Body of pancreas (tissue), 4 donors: ENCODE measurements at regions not wholly inside any gene's neighbourhood (a gene's known extent, or its start where the extent isn't known, plus 50 kb on each side); places are given as distances from the start of the nearest gene placed in this dataset.

Source experiments
- CTCF ChIP-seq, 7 experiments: fragments of 450-650 bp in 4 of 7; fragments of 200-600 bp in 3 of 7; sonication (generic) in 3 of 7; IDR thresholded peaks; one replicate each; pipeline ENCODE4 v1.5.1; 2016 to 2019; ENCODE audit warnings: antibody characterized with exemption in 7 of 7
- POLR2A ChIP-seq, 3 donors: fragments of 450-650 bp; IDR thresholded peaks; one replicate each; pipeline ENCODE4 v1.6.1; 2016; ENCODE audit warnings: antibody characterized with exemption in 3 of 3, mild to moderate bottlenecking in 2 of 3

DNA sequence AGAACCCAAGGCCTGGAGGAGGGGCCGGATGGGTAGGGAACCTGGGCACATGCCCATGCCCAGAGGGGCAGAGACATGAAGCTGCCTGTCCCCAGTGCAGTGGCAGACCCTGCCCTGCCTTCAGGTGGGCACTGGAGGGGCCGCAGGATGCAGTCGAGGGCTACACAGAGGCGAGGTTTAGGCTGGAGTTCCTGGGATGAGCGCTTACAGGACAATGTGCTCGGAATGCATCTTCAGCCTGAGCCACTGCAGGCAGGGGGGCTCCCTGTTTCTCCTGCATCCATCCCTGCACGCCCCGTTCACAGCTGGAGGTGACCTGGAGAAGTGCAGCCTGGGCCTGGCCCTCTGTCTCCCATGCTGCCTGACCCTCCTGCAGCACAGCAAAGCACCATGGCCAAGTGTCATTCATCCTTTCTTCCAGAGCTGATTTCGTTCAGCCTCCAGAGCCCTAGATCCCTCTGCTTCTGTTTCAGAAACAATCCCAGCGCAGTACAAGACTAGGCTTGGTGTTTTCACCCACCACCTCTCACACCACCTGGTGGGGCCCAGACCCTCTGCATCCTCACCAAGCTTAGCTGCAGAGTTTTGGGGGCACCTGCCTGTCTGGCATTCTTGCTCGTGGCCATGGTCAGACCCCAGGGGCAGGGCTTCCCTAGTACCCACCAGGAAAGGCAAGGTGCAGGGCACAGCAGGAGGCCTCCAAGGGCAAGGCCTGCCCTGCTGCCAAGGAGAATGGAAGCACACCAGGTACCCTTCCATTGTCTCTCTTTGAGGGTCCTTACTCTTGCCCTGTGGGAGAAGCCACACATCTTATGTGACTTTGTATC lies 311.9 kb downstream of the TCERG1L start:
- TF ChIP-seq POLR2A (IDR thresholded peaks at IDR 0.05) (no peak), CTCF (IDR thresholded peaks at IDR 0.05) (no peak)
